Caki2 (cell line): ENCODE measurements at regions not wholly inside any gene's neighbourhood (a gene's known extent, or its start where the extent isn't known, plus 50 kb on each side); places are given as distances from the start of the nearest gene placed in this dataset.
A peak's percentile ranks its signal among the peaks of the same experiment; 100 is the strongest.
"Not testable (repeated sequence)": the region's sequence is repeated elsewhere in the genome, so short reads cannot be mapped to it uniquely, and the experiment has no call there.

Experiments
- DNase-seq: peaks from one replicate; pipeline ENCODE4 v3.0.0-alpha.2; 2015; ENCODE audit warnings: low read depth
- in situ Hi-C: cut with HindIII; loops from 2 replicates; pipeline ENCODE4 v1.10.0; 2016; ENCODE audit warnings: low sequenced_read_pairs, low pct_unique_long_range_greater_than_20kb, mixed read lengths

DNA sequence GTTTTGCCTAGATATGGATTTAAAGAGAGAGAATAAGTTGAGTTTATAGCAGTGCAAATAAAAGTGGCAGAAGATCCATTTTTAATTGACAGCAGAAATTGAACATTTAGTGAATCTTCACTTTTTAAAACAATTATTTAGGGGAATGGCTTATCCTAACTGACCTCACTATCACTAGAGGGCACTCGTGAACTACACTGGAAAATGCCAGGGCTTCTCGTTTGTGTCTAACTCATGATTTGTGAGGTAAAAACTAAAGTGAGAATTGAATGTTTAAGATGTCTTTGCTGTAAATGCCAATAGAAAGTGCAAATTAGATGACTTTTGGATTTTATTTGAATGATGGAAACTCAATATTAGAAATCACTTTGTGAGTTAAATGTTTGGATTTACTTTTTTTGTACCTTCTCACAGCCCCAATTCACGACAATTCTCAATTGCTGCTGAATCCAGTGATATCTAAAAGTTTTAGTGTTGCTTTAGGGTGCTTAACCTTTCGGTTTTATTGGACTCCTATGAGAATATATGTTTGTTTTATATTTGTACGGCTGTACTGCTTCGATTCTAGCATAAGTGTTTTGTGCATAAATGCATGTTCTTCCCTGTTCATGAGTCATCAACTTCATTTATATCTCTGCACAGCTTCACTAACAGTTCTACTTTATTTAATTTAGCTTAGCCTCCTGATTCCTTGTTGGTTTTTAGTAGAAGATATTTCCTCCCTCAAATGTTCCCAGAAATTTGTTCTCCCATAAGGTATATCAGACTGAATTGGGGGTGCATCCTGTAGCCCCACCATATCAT, 462.1 kb downstream of the MFSD1 start:
- peak; percentile 46 for DNase-seq
- in situ Hi-C loops = no loop called here

DNA sequence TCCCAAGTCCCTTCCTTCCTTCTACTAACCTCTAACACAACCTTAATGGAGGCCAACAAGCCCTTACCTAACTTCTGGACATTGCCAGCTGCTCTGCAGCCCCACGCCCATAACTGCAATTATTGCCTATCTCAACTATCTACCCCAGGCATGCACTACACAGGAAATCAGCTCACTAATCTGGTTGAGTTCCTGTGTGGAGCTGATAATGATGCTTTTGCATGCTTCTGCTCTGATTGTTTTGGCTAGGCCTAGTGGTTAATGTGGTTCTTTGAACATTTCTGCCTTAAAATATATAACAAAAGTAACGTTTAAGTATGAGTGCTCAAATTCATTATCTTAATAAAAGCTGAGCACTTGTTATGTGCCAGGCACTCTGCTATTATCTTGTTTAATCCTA, 463.9 kb downstream of the MFSD1 start:
- in situ Hi-C loops = no loop called here
- no peak for DNase-seq

DNA sequence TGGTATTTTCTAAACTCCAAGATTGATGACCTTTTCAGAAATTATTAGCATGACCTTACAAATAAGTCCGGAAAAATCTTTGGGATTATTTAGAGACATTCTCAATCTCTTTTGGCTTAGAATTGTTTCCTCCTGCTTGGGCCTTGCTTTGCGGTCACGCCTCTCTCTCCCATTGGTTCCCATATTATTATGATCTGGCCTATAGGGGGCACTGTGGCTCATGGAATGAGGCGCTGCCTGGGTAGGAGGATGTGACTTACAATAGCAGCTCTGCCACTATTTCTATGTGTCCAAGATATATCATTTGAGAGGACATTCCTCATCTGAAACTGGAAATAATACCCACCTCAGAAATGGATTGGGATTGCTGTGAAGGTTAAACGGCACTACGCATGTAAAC, 464.9 kb downstream of the MFSD1 start:
- peak; percentile 62 for DNase-seq
- in situ Hi-C loops = no loop called here

- in situ Hi-C loops = no loop called here
- DNase-seq = no peak
These were observed 470.1 kb downstream of the MFSD1 start for GRCh38 chr3:159271799-159272512.

DNA sequence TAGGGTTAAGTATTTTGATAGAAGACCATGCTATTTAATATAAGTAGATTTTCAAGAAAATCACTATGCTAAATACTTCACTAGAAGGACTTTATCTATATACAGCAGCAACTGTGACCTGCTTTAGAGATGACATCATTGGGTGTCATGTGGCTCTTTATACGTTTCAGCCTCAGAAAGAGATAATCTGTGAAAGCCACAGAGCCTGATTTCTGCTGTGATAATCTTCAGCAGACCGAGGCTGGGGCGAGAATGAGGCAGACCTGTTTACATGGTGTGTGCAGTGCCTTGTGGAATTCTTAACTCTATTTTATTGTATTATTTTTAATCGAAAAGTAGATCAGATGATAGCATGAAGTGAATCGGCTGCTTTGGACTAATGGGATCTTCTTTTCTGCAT, 471.2 kb downstream of the MFSD1 start:
- in situ Hi-C loops = no loop called here
- no peak for DNase-seq

- in situ Hi-C loops = no loop called here
- DNase-seq = peak; percentile 57
These were observed 471.8 kb downstream of the MFSD1 start for GRCh38 chr3:159273608-159274007.

DNA sequence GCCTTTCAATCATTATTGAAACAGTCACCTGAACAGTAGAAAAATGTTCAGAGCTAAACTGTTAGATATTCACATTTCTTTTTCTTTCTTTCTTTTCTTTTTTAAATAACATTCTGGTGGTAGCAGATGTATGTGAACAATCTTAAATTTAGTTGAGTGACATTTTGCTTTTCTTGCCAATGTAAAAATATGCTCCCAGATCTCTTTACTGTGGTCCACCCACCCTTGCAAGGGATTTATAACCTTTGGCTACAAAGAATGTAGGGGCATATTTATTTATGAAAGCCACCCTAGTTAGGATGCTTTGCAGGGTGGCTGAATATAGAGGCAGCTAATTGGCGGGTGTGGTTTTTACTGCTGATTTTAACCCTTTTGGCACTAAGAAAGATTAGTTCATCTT, 473.9 kb downstream of the MFSD1 start:
- in situ Hi-C loops = no loop called here
- DNase-seq = no peak

DNA sequence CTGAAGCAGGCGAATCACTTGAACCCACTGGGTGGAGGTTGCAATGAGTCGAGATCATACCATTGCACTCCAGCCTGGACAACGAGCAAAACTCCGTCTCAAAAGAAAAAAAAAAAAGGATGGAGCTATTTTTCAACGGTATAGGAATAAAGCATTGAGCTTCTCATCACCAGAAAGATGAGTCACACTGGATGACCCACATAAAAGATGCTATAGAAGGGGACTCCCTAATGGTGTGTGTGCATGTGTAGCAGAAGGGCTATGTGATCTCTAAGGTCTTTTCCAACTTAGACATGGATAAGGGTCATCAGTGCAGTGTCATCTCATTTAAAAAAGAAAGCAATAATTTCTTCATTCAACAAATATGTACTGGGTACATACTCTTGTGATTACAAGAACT, 476.0 kb downstream of the MFSD1 start:
- no peak for DNase-seq
- in situ Hi-C loops = no loop called here

DNA sequence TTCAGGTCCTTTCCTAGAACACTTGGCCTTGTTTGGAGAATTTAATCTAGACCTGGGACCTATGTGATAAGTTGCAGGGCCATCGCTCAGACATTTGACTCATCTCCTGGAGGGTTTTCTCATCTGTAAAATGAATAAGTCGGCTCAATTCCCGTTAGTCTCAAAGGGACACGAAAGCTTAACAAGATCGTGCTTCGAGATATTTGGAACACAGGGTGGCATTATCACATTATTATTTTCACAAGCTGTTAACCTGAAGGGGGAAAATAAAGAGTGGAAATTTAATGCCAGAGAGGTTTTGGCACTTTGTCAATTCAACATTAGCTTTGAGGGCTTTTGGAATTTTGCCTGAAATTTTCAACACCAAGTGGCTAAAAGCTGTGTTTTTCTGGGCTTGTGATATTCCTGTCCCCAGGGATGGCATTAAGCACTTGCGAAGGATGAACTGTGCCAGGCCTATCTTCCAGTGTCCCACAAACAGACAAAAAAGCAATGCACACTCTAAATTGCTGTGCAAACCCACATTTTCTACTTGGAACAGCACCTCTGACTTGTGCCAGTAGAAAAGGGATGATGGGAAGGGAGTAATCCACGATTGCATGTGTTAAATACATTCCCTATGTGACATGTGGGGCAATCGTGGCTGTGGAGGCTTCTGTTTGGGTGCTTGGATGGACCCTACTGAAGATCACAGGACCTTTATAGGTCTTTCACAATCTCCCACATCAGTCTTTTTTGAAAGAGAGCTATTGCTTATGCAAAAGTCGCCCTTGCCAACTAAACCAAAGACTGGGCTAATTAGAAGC, 478.7 kb downstream of the MFSD1 start:
- in situ Hi-C loops = no loop called here
- DNase-seq = no peak

GRCh38 chr3:159293493-159293892, 491.6 kb downstream of the MFSD1 start:
- in situ Hi-C loops = no loop called here
- DNase-seq = no peak

- in situ Hi-C loops = no loop called here
- DNase-seq = no peak
These were observed 500.1 kb downstream of the MFSD1 start for GRCh38 chr3:159301961-159302360.

GRCh38 chr3:159305017-159305416, 503.2 kb downstream of the MFSD1 start:
- in situ Hi-C loops = no loop called here
- no peak for DNase-seq

DNA sequence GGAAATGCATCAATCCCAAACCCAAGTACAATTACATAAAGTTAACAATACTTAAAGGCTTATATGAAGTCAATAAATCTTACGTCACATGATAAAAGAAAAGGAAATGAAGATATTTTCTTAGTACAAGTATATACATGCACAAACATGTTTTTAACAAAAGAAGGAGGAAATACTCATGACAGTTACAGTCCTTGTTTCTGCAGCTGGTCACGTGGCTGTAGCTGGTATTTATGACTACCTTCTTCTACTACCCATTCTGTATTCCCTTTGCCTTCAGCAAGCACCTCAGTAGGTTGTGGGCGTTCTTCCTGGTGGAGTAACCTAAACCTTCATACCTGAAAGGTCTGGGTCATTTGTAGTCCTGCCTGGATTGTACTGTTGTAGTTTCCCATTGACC, 514.9 kb downstream of the MFSD1 start:
- DNase-seq, in situ Hi-C loops: not testable (repeated sequence)

DNA sequence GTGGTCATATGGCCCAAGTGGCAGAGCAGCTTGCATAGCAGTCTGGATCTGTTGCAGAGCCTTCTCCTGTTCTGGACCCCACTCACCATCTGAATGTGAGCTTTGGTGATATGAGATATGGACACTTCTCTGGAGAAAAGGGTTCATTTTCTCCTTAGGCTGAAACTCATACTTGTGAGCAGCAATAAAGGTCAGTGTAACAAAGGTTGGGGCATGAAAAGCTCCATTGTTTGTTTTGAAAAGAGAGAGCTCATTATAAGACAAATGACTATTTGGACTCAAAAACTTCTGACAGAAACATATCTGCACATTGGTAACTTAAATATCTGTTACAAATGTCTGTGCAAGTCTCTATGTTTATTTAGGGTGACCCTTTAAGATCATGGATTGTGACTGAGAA, 517.3 kb downstream of the MFSD1 start:
- in situ Hi-C loops = no loop called here
- DNase-seq = no peak

DNA sequence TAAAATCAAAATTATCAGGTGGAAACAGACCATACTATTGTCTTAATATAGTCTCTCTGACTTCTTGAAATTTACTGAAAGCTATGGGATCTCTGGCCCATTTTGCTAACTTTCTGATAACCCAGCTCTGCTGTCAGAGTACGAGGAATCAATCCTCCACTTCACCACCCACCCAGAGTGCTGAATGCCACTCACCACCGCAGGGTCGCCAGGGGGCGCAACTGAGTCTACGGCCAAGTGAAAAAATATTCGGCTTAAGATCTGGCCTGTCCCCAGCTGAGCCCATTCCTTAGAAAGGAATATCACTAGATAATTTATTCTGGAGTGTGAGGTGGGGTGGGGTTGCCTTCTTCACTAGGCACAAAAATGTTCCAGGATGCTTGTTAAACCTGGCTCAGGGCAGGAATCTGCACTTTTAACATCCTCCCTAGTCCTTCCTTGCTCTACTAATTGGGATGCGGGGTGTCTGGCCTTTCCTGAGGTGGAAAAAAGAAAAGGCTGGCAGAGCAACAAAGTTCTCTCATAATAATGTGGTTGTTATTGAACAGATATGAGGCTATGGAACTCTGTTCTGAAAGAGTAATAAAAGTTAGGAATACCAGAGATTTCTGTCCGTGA, 520.6 kb downstream of the MFSD1 start:
- no peak for DNase-seq
- in situ Hi-C loops = no loop called here

DNA sequence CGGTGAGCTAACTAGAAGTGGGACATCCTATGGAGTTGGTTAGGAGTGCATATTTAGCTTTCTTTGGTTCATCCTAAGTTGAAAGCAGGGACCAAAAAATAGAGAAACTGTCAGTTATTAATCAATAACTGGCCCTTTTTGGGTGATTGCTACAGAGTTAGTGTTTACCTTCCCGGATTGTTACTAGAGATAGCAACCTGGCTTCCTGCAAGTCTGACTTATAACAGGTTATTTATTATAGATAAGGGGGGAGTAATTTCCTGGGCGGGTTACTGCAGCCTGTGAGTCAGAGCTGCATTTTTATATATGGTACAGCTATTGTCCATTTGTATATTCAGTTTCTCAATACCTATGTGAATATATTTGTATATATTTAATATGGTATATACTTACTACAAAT, 522.0 kb downstream of the MFSD1 start:
- DNase-seq = no peak
- in situ Hi-C loops = no loop called here

- DNase-seq = no peak
- in situ Hi-C loops = no loop called here
These were observed 525.1 kb downstream of the MFSD1 start for GRCh38 chr3:159326998-159327397.

- DNase-seq = no peak
- in situ Hi-C loops = no loop called here
These were observed 530.8 kb downstream of the MFSD1 start for GRCh38 chr3:159332535-159333099.
